H9 (cell line): ENCODE measurements at regions not wholly inside any gene's neighbourhood (a gene's known extent, or its start where the extent isn't known, plus 50 kb on each side); places are given as distances from the start of the nearest gene placed in this dataset.

ENCODE experiments used
- DNase-seq: peaks from one replicate; pipeline ENCODE4 v3.0.0-alpha.2; 2017
- H2AFZ ChIP-seq: one replicate; pipeline ENCODE4 v1.6.1; 2013; ENCODE audit warnings: mild to moderate bottlenecking, low read length, control low read depth, moderate library complexity
- H2AK5ac ChIP-seq: 2 replicates; pipeline ENCODE4 v1.6.1; 2013; ENCODE audit warnings: low read length, control low read depth, mixed read lengths; ENCODE audit not compliant: insufficient read length
- H2BK120ac ChIP-seq: one replicate; pipeline ENCODE4 v1.6.1; 2013; ENCODE audit warnings: low read depth, mild to moderate bottlenecking, low read length, control low read depth, inconsistent platforms; ENCODE audit not compliant: poor library complexity, severe bottlenecking
- H2BK12ac ChIP-seq: 2 replicates; pipeline ENCODE4 v1.6.1; 2013; ENCODE audit warnings: low read length, control low read depth, mixed read lengths, low read depth; ENCODE audit not compliant: insufficient read length
- H2BK15ac ChIP-seq: 2 replicates; pipeline ENCODE4 v1.6.1; 2013; ENCODE audit warnings: low read depth, low read length, control low read depth
- H2BK20ac ChIP-seq: one replicate; pipeline ENCODE4 v1.6.1; 2013; ENCODE audit warnings: low read depth, mild to moderate bottlenecking, low read length, control low read depth, inconsistent platforms; ENCODE audit not compliant: poor library complexity, severe bottlenecking
- H2BK5ac ChIP-seq: 2 replicates; pipeline ENCODE4 v1.6.1; 2013; ENCODE audit warnings: low read length, control low read depth, mixed read lengths; ENCODE audit not compliant: insufficient read length
- H3K14ac ChIP-seq: 2 replicates; pipeline ENCODE4 v1.6.1; 2013; ENCODE audit warnings: low read length, control low read depth; ENCODE audit not compliant: insufficient read depth
- H3K18ac ChIP-seq: 2 replicates; pipeline ENCODE4 v1.6.1; 2013; ENCODE audit warnings: low read depth, mild to moderate bottlenecking, mixed read lengths, low read length, control low read depth; ENCODE audit not compliant: insufficient read length
- H3K23ac ChIP-seq: 2 replicates; pipeline ENCODE4 v1.6.1; 2013; ENCODE audit warnings: low read length, control low read depth, mixed read lengths, low read depth; ENCODE audit not compliant: insufficient read length
- H3K23me2 ChIP-seq: 2 replicates; pipeline ENCODE4 v1.6.1; 2013; ENCODE audit warnings: low read depth, mild to moderate bottlenecking, mixed read lengths, low read length, control low read depth; ENCODE audit not compliant: insufficient read length, poor library complexity, severe bottlenecking
- H3K27ac ChIP-seq: 2 replicates; pipeline ENCODE4 v1.5.1; 2013; ENCODE audit warnings: low read length, control low read depth, mixed read lengths, low read depth; ENCODE audit not compliant: insufficient read length
- H3K27me3 ChIP-seq: 2 replicates; pipeline ENCODE4 v1.6.1; 2013; ENCODE audit warnings: low read length, control low read depth, inconsistent platforms; ENCODE audit not compliant: insufficient read depth
- H3K4ac ChIP-seq: 2 replicates; pipeline ENCODE4 v1.6.1; 2013; ENCODE audit warnings: low read depth, mild to moderate bottlenecking, control low read depth, inconsistent platforms, low read length, moderate library complexity
- H3K4me1 ChIP-seq: 2 replicates; pipeline ENCODE4 v1.6.1; 2013; ENCODE audit warnings: low read length, control low read depth, inconsistent platforms; ENCODE audit not compliant: insufficient read depth
- H3K4me2 ChIP-seq: 2 replicates; pipeline ENCODE4 v1.6.1; 2013; ENCODE audit warnings: low read length, control low read depth, mixed read lengths; ENCODE audit not compliant: insufficient read length, insufficient read depth
- H3K56ac ChIP-seq: 2 replicates; pipeline ENCODE4 v1.6.1; 2013; ENCODE audit warnings: low read depth, mild to moderate bottlenecking, mixed read lengths, low read length, control low read depth; ENCODE audit not compliant: insufficient read length
- H3K79me1 ChIP-seq: 2 replicates; pipeline ENCODE4 v1.6.1; 2013; ENCODE audit warnings: low read depth, mild to moderate bottlenecking, moderate library complexity, low read length, control low read depth, inconsistent platforms; ENCODE audit not compliant: insufficient read depth, poor library complexity, severe bottlenecking
- H3K79me2 ChIP-seq: 2 replicates; pipeline ENCODE4 v1.6.1; 2013; ENCODE audit warnings: low read length, control low read depth, inconsistent platforms; ENCODE audit not compliant: insufficient read depth
- H3K9ac ChIP-seq: 2 replicates; pipeline ENCODE4 v1.6.1; 2013; ENCODE audit warnings: low read length, control low read depth, mixed read lengths; ENCODE audit not compliant: insufficient read length; ENCODE audit errors: extremely low read depth
- H3K9me3 ChIP-seq: one replicate; pipeline ENCODE4 v1.6.1; 2013; ENCODE audit warnings: low read depth, low read length, inconsistent platforms; ENCODE audit not compliant: control insufficient read depth
- H3T11ph ChIP-seq: one replicate; pipeline ENCODE4 v1.6.1; 2013; ENCODE audit warnings: mild to moderate bottlenecking, low read length, control low read depth, inconsistent platforms
- H4K20me1 ChIP-seq: one replicate; pipeline ENCODE4 v1.6.1; 2013; ENCODE audit not compliant: control insufficient read depth, insufficient read length, insufficient read depth
- H4K5ac ChIP-seq: 2 replicates; pipeline ENCODE4 v1.6.1; 2013; ENCODE audit warnings: low read depth, mild to moderate bottlenecking, mixed read lengths, low read length, control low read depth; ENCODE audit not compliant: insufficient read length
- H4K8ac ChIP-seq: replicated peaks from 2 replicates; pipeline ENCODE4 v1.6.1; 2013; ENCODE audit warnings: low read length, control low read depth, mixed read lengths, low read depth; ENCODE audit not compliant: insufficient read length
- H4K91ac ChIP-seq: 2 replicates; pipeline ENCODE4 v1.6.1; 2013; ENCODE audit warnings: low read depth, mild to moderate bottlenecking, moderate library complexity, mixed read lengths, low read length, control low read depth; ENCODE audit not compliant: insufficient read length
- H3K27ac Mint-ChIP-seq, 3 experiments: 2 replicates in 2 of 3; 3 replicates in 1 of 3; pipeline ENCODE4 v1.8.0; 2020 to 2021; ENCODE audit warnings: mixed read lengths in 3 of 3, mild to moderate bottlenecking in 1 of 3, moderate library complexity in 1 of 3
- H3K27me3 Mint-ChIP-seq: 2 replicates; pipeline ENCODE4 v1.8.0; 2021; ENCODE audit warnings: low read depth, mild to moderate bottlenecking, moderate library complexity, mixed read lengths
- H3K36me3 Mint-ChIP-seq, 3 experiments: 2 replicates in 2 of 3; 3 replicates in 1 of 3; pipeline ENCODE4 v1.8.0; 2020 to 2021; ENCODE audit warnings: low read depth in 3 of 3, mixed read lengths in 3 of 3; ENCODE audit not compliant: insufficient read depth in 1 of 3
- H3K4me1 Mint-ChIP-seq, 2 experiments: 2 replicates each; pipeline ENCODE4 v1.8.0; 2020; ENCODE audit warnings: mixed read lengths in 2 of 2
- H3K4me3 Mint-ChIP-seq, 2 experiments: 2 replicates in 1 of 2; 3 replicates in 1 of 2; pipeline ENCODE4 v1.8.0; 2020 to 2021; ENCODE audit warnings: mild to moderate bottlenecking in 2 of 2, mixed read lengths in 2 of 2, moderate library complexity in 1 of 2
- H3K9me3 Mint-ChIP-seq, 2 experiments: 2 replicates in 1 of 2; 3 replicates in 1 of 2; pipeline ENCODE4 v1.8.0; 2020; ENCODE audit warnings: mild to moderate bottlenecking in 2 of 2, mixed read lengths in 2 of 2, moderate library complexity in 1 of 2
- WGBS: extraction: QIAGEN DNeasy Blood & Tissue Kit; methylation state at CpG from one replicate; pipeline ENCODE4 v1.1.7; 2013; ENCODE audit warnings: missing lambda C conversion rate, low lambda C conversion rate, mixed read lengths; ENCODE audit not compliant: insufficient read length; ENCODE audit errors: extremely low coverage; 5-methylcytosine and 5-hydroxymethylcytosine counted together
- TF ChIP-seq, protein P1 (sequence below): fragments of 200-600 bp; sonication (generic); conservative IDR thresholded peaks from 3 replicates; pipeline ENCODE4 v1.8.0; 2021; ENCODE audit warnings: antibody characterized with exemption, mild to moderate bottlenecking

DNA sequence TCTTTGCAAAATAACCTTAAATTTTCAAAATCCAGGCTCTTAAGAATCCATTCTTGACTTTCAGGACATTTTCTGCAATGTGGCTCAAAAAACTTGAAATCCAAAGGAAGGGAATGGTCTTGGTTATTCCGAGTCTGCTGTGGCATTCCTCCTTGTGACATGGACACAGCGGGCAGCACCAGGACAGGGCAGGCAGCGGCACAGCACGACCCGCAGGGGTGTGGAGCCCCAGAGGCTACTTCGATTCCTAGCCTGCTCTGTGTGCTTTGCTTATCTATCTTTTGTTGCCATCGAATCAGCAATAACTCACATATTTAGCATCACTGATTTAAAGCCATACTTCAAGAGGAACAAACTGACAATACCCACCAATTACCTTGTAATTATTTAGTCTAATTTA is 420.2 kb upstream of the IRX1 start:
- Mint-ChIP-seq H3K4me1 (peaks cover 6% of the 10 kb centered on the region in 2 experiments; a peak in 2 of 4 replicates), H3K36me3 (no peaks in the 10 kb centered on the region), H3K27ac (no peak overlapping the region), H3K9me3 (peaks cover 3% of the 10 kb centered on the region in 2 experiments; a peak in 1 of 5 replicates), H3K4me3 (no peak overlapping the region), H3K27me3 (no peaks in the 10 kb centered on the region; the same call in 1 of the 2 replicates)
- Histone ChIP-seq H2BK15ac (no peak overlapping the region), H3K18ac (no peak overlapping the region), H2BK120ac (no peak overlapping the region), H3K14ac (peak overlapping the region; percentile 47; the same call in 1 of the 2 replicates), H2AK5ac (no peak overlapping the region), H4K5ac (no peak overlapping the region), H3K56ac (no peak overlapping the region), H2BK5ac (no peak overlapping the region), H3K4me1 (no peaks in the 10 kb centered on the region), H3K79me1 (no peaks in the 10 kb centered on the region), H3T11ph (no peak overlapping the region), H2AFZ (no peak overlapping the region), H3K9ac (no peak overlapping the region), H3K9me3 (no peaks in the 10 kb centered on the region), H3K23ac (no peak overlapping the region), H3K4ac (no peak overlapping the region), H3K23me2 (peaks cover 2% of the 10 kb centered on the region), H3K27ac (no peak overlapping the region), H2BK12ac (no peak overlapping the region), H3K27me3 (no peaks in the 10 kb centered on the region), H4K20me1 (no peaks in the 10 kb centered on the region), H4K8ac (no peak overlapping the region), H2BK20ac (no peak overlapping the region), H3K79me2 (no peaks in the 10 kb centered on the region), H3K4me2 (no peak overlapping the region), H4K91ac (no peak overlapping the region)
- TF ChIP-seq, protein P1, sequence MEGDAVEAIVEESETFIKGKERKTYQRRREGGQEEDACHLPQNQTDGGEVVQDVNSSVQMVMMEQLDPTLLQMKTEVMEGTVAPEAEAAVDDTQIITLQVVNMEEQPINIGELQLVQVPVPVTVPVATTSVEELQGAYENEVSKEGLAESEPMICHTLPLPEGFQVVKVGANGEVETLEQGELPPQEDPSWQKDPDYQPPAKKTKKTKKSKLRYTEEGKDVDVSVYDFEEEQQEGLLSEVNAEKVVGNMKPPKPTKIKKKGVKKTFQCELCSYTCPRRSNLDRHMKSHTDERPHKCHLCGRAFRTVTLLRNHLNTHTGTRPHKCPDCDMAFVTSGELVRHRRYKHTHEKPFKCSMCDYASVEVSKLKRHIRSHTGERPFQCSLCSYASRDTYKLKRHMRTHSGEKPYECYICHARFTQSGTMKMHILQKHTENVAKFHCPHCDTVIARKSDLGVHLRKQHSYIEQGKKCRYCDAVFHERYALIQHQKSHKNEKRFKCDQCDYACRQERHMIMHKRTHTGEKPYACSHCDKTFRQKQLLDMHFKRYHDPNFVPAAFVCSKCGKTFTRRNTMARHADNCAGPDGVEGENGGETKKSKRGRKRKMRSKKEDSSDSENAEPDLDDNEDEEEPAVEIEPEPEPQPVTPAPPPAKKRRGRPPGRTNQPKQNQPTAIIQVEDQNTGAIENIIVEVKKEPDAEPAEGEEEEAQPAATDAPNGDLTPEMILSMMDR, result no peak
- DNase-seq, result no peak
- WGBS, result no CpG with 5 or more reads among the region's 7 CpGs
